IPS-20b (cell line): ENCODE measurements at regions not wholly inside any gene's neighbourhood (a gene's known extent, or its start where the extent isn't known, plus 50 kb on each side); places are given as distances from the start of the nearest gene placed in this dataset.
A peak's percentile ranks its signal among the peaks of the same experiment; 100 is the strongest.
"Not testable (repeated sequence)": the region's sequence is repeated elsewhere in the genome, so short reads cannot be mapped to it uniquely, and the experiment has no call there.

Experiments
- H3K27ac ChIP-seq: one replicate; pipeline ENCODE4 v1.5.1; 2013; ENCODE audit warnings: low read length
- H3K27me3 ChIP-seq: 2 replicates; pipeline ENCODE4 v1.6.1; 2013; ENCODE audit warnings: mild to moderate bottlenecking, low read length, inconsistent platforms; ENCODE audit not compliant: insufficient read depth
- H3K36me3 ChIP-seq: 2 replicates; pipeline ENCODE4 v1.6.1; 2013; ENCODE audit warnings: low read depth, mild to moderate bottlenecking, inconsistent platforms, low read length, moderate library complexity; ENCODE audit not compliant: insufficient read depth
- H3K4me1 ChIP-seq: 2 replicates; pipeline ENCODE4 v1.6.1; 2013; ENCODE audit warnings: mild to moderate bottlenecking, control low read depth, inconsistent platforms, low read length, moderate library complexity; ENCODE audit not compliant: insufficient read depth
- H3K4me3 ChIP-seq: 2 replicates; pipeline ENCODE4 v1.5.1; 2013; ENCODE audit warnings: mild to moderate bottlenecking, low read length, inconsistent platforms
- H3K9ac ChIP-seq: 2 replicates; pipeline ENCODE4 v1.6.1; 2013; ENCODE audit warnings: low read depth, mild to moderate bottlenecking, inconsistent platforms, low read length, moderate library complexity
- H3K9me3 ChIP-seq: 2 replicates; pipeline ENCODE4 v1.6.1; 2013; ENCODE audit warnings: mild to moderate bottlenecking, low read depth, low read length, inconsistent platforms; ENCODE audit not compliant: insufficient read depth

- H3K36me3 ChIP-seq, H3K9ac ChIP-seq, H3K27ac ChIP-seq, H3K4me3 ChIP-seq, H3K4me1 ChIP-seq, H3K27me3 ChIP-seq, H3K9me3 ChIP-seq: not testable (repeated sequence)
Measured at GRCh38 chr4:154907345-154908045, 126.4 kb downstream of the RBM46 start.

GRCh38 chr4:154908168-154908567 is 127.1 kb downstream of the RBM46 start:
- Histone ChIP-seq H3K4me3 (no peak overlapping the region), H3K36me3 (no peaks in the 10 kb centered on the region), H3K27ac (no peak overlapping the region), H3K27me3 (no peaks in the 10 kb centered on the region), H3K4me1 (peaks cover 6% of the 10 kb centered on the region; the same call in 1 of the 2 replicates), H3K9me3 (no peaks in the 10 kb centered on the region), H3K9ac (no peak overlapping the region)

GRCh38 chr4:154911097-154911496 is 130.0 kb downstream of the RBM46 start:
- Histone ChIP-seq H3K36me3 (no peaks in the 10 kb centered on the region), H3K4me3 (no peak overlapping the region), H3K27me3 (no peaks in the 10 kb centered on the region), H3K9me3 (no peaks in the 10 kb centered on the region), H3K9ac (no peak overlapping the region), H3K27ac (no peak overlapping the region), H3K4me1 (peaks cover 14% of the 10 kb centered on the region; the same call in 1 of the 2 replicates)

GRCh38 chr4:154911608-154912098 is 130.6 kb downstream of the RBM46 start:
- Histone ChIP-seq H3K27me3 (no peaks in the 10 kb centered on the region), H3K27ac (no peak overlapping the region), H3K4me1 (peaks cover 19% of the 10 kb centered on the region; the same call in 1 of the 2 replicates), H3K9me3 (no peaks in the 10 kb centered on the region), H3K4me3 (no peak overlapping the region), H3K9ac (no peak overlapping the region), H3K36me3 (no peaks in the 10 kb centered on the region)

GRCh38 chr4:154916068-154916467 is 135.0 kb downstream of the RBM46 start:
- H3K27me3 ChIP-seq, result no peaks in the 10 kb centered on the region
- no peak overlapping the region for H3K9ac ChIP-seq
- H3K36me3 ChIP-seq, result no peaks in the 10 kb centered on the region
- H3K4me3 ChIP-seq, result peak overlapping the region; percentile 3; the same call in 1 of the 2 replicates
- H3K9me3 ChIP-seq, result no peaks in the 10 kb centered on the region
- H3K27ac ChIP-seq, result no peak overlapping the region
- peaks cover 23% of the 10 kb centered on the region for H3K4me1 ChIP-seq

GRCh38 chr4:154927126-154927680 is 146.1 kb downstream of the RBM46 start:
- Histone ChIP-seq H3K27ac (no peak overlapping the region), H3K4me3 (no peak overlapping the region)

GRCh38 chr4:154928640-154929257 is 147.7 kb downstream of the RBM46 start:
- Histone ChIP-seq H3K9ac (no peak overlapping the region), H3K27ac (no peak overlapping the region), H3K4me3 (no peak overlapping the region), H3K27me3 (no peaks in the 10 kb centered on the region), H3K4me1 (no peaks in the 10 kb centered on the region), H3K36me3 (no peaks in the 10 kb centered on the region), H3K9me3 (no peaks in the 10 kb centered on the region)

More at GRCh38 chr4:154927126-154927680, 146.1 kb downstream of the RBM46 start:
- Histone ChIP-seq H3K9ac (no peak overlapping the region), H3K9me3 (no peaks in the 10 kb centered on the region), H3K4me1 (no peaks in the 10 kb centered on the region), H3K27me3 (no peaks in the 10 kb centered on the region), H3K36me3 (no peaks in the 10 kb centered on the region)

- H3K36me3 ChIP-seq, result no peaks in the 10 kb centered on the region
- no peak overlapping the region for H3K9ac ChIP-seq
- no peak overlapping the region for H3K27ac ChIP-seq
- H3K27me3 ChIP-seq, result no peaks in the 10 kb centered on the region
- no peak overlapping the region for H3K4me3 ChIP-seq
- no peaks in the 10 kb centered on the region for H3K4me1 ChIP-seq
- H3K9me3 ChIP-seq, result no peaks in the 10 kb centered on the region
Measured at GRCh38 chr4:154936873-154937272, 155.8 kb downstream of the RBM46 start.

- Histone ChIP-seq H3K27me3 (no peaks in the 10 kb centered on the region), H3K4me1 (no peaks in the 10 kb centered on the region), H3K4me3 (no peak overlapping the region), H3K9me3 (no peaks in the 10 kb centered on the region), H3K9ac (no peak overlapping the region), H3K36me3 (no peaks in the 10 kb centered on the region), H3K27ac (no peak overlapping the region)
Measured at GRCh38 chr4:154939851-154940250, 158.8 kb downstream of the RBM46 start.

- no peak overlapping the region for H3K27ac ChIP-seq
- no peaks in the 10 kb centered on the region for H3K36me3 ChIP-seq
- no peaks in the 10 kb centered on the region for H3K9me3 ChIP-seq
- no peaks in the 10 kb centered on the region for H3K4me1 ChIP-seq
- H3K27me3 ChIP-seq, result no peaks in the 10 kb centered on the region
- H3K9ac ChIP-seq, result no peak overlapping the region
- H3K4me3 ChIP-seq, result no peak overlapping the region
Measured at GRCh38 chr4:154942176-154942575, 161.1 kb downstream of the RBM46 start.

- Histone ChIP-seq H3K36me3 (no peaks in the 10 kb centered on the region), H3K27me3 (no peaks in the 10 kb centered on the region), H3K27ac (no peak overlapping the region), H3K4me1 (no peaks in the 10 kb centered on the region), H3K9me3 (peaks cover 10% of the 10 kb centered on the region; the same call in 1 of the 2 replicates), H3K4me3 (no peak overlapping the region), H3K9ac (no peak overlapping the region)
Measured at GRCh38 chr4:154944996-154945395, 163.9 kb downstream of the RBM46 start.

- Histone ChIP-seq H3K9ac (no peak overlapping the region), H3K4me1 (no peaks in the 10 kb centered on the region), H3K36me3 (no peaks in the 10 kb centered on the region), H3K27ac (no peak overlapping the region), H3K4me3 (no peak overlapping the region), H3K27me3 (no peaks in the 10 kb centered on the region), H3K9me3 (peaks cover 16% of the 10 kb centered on the region; the same call in 1 of the 2 replicates)
Measured at GRCh38 chr4:154946113-154946512, 165.0 kb downstream of the RBM46 start.
